BJ (cell line): ENCODE measurements at regions not wholly inside any gene's neighbourhood (a gene's known extent, or its start where the extent isn't known, plus 50 kb on each side); places are given as distances from the start of the nearest gene placed in this dataset.

Source experiments
- CTCF ChIA-PET: fragments of 350-600 bp; formaldehyde crosslinking; extraction: SDS; loops from one replicate; lab custom pipeline; 2021; ENCODE audit warnings: antibody characterized with exemption, inconsistent platforms; lab: Yijun Ruan, JAX
- POLR2A ChIA-PET: fragments of 300-600 bp; sonication (Branson Sonifier 250); formaldehyde crosslinking; extraction: SDS; loops from one replicate; lab custom pipeline; 2021; ENCODE audit warnings: antibody characterized with exemption; lab: Charles Lee
- DNase-seq: peaks from one replicate; pipeline ENCODE4 v3.0.0-alpha.2; 2011; ENCODE audit warnings: low read depth
- H3K27me3 ChIP-seq: 2 replicates; pipeline ENCODE4 v1.6.0; 2011; ENCODE audit warnings: low read length; ENCODE audit not compliant: control insufficient read depth, insufficient read depth
- H3K36me3 ChIP-seq: 2 replicates; pipeline ENCODE4 v1.5.1; 2011; ENCODE audit warnings: low read length; ENCODE audit not compliant: control insufficient read depth, insufficient read depth
- H3K4me3 ChIP-seq: 2 replicates; pipeline ENCODE4 v1.5.1; 2011; ENCODE audit warnings: low read depth, mild to moderate bottlenecking, control low read depth, low read length
- CTCF ChIP-seq: IDR thresholded peaks from 2 replicates; pipeline ENCODE4 v1.5.1; 2011; ENCODE audit warnings: low read depth, mild to moderate bottlenecking, control low read depth, inconsistent platforms, low read length, moderate library complexity; ENCODE audit not compliant: insufficient read depth

DNA sequence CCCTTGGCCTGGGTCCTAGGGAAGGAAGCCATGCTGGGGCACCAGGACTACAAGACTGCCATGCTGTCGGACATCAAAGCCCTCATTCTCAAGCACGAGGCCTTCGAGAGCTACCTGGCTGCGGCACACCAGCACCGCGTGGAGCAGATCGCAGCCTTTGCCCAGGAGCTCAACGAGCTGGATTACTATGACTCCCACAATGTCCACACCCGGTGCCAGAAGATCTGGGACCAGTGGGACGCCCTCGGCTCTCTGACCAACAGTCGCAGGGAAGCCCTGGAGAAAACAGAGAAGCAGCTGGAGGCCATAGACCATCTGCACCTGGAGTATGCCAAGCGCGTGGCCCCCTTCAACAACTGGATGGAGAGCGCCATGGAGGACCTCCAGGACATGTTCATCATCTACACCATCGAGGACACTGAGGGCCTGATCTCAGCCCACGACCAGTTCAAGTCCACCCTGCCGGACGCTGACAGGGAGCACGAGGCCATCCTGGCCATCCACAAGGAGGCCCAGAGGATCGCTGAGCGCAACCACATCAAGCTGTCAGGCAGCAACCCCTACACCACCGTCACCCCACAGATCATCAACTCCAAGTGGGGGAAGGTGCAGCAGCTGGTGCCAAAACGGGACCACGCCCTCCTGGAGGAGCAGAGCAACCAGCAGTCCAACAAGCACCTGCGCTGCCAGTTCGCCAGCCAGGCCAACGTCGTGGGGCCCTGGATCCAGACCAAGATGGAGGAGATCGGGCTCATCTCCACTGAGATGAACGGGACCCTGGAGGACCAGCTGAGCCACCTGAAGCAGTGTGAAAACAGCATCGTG lies 487.0 kb downstream of the TRAM1L1 start:
- ChIA-PET CTCF (no interaction called here), POLR2A (no interaction called here)
- Histone ChIP-seq H3K36me3 (no peaks in the 10 kb centered on the region), H3K27me3 (no peaks in the 10 kb centered on the region), H3K4me3 (no peak overlapping the region)
- DNase-seq: no peak
- no peak for TF ChIP-seq CTCF

- Histone ChIP-seq H3K27me3 (no peaks in the 10 kb centered on the region), H3K4me3 (no peak overlapping the region), H3K36me3 (no peaks in the 10 kb centered on the region)
- TF ChIP-seq CTCF: no peak
- DNase-seq: no peak
- ChIA-PET CTCF (interaction anchor here (0.6 kb wide), 1 partner anchor 83 kb away, joined by 3 read pairs; no protein-coding TSS in a partner anchor), POLR2A (no interaction called here)
Measured at GRCh38 chr4:116590648-116591047, 494.7 kb downstream of the TRAM1L1 start.

DNA sequence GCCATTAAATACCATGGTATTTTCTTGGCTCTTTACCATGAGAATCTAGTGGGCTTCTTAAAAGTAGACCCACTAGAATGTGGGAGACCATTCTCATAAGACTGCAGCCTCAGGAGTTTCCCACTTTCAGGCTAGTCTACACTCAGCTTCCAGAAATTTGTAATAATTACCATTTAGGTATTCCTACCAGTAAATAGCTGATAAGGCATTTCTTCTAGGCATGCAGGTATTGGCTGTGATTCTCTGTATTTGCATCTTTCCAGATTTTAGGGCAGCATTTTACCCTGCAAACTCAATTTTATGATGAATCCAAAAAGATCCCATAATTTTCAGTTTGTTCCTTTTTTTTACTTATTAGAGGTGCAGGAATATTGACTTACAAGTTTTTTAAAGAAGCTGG lies 496.6 kb downstream of the TRAM1L1 start:
- CTCF ChIA-PET: no interaction called here
- no peak for TF ChIP-seq CTCF
- Histone ChIP-seq H3K4me3 (no peak overlapping the region), H3K36me3 (no peaks in the 10 kb centered on the region), H3K27me3 (no peaks in the 10 kb centered on the region)
- DNase-seq: no peak
- POLR2A ChIA-PET: no interaction called here

- Histone ChIP-seq H3K27me3 (no peaks in the 10 kb centered on the region), H3K36me3 (no peaks in the 10 kb centered on the region), H3K4me3 (no peak overlapping the region)
- ChIA-PET CTCF (no interaction called here), POLR2A (no interaction called here)
- no peak for TF ChIP-seq CTCF
- DNase-seq: no peak
Measured at GRCh38 chr4:116585246-116585645, 500.1 kb downstream of the TRAM1L1 start.

GRCh38 chr4:116577321-116577720 lies 508.1 kb downstream of the TRAM1L1 start:
- Histone ChIP-seq H3K27me3 (no peaks in the 10 kb centered on the region), H3K36me3 (no peaks in the 10 kb centered on the region), H3K4me3 (no peak overlapping the region)
- no peak for TF ChIP-seq CTCF
- no peak for DNase-seq
- ChIA-PET POLR2A (no interaction called here), CTCF (no interaction called here)
